ENCODE measurements at regions not wholly inside any gene's neighbourhood (a gene's known extent, or its start where the extent isn't known, plus 50 kb on each side); places are given as distances from the start of the nearest gene placed in this dataset.
A peak's percentile ranks its signal among the peaks of the same experiment; 100 is the strongest.

DNA sequence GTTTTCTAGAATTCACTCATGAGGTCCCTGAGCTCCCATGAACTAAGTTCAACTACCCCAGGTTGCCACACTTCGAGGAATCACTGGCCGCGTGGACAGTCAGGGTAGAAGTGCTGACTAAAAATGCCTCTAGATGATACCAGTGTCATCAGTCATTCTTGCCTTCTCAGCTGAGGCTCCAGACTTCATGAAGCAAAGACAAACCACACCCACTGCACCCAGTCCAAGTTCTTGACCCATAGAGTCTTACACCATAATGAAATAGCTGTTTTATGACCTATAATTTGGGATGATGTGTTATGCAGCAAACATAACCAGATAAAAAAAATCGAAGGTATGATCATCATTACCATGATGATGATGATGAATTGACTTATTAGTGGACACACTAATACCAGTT is 632.9 kb upstream of the TLE4 start:
- Histone ChIP-seq H3K9me3 (ENCODE audit: low read depth) (no peaks in the 10 kb centered on the region), H3K4me1 (ENCODE audit: low read depth) (peaks cover 6% of the 10 kb centered on the region), H3K27me3 (no peaks in the 10 kb centered on the region), H3K27ac (no peak overlapping the region), H3K36me3 (no peaks in the 10 kb centered on the region), H3K4me3 (no peak overlapping the region)
- no peak for TF ChIP-seq CTCF (IDR thresholded peaks at IDR 0.05; ENCODE audit: low read depth, low read length)
- DNase-seq (ENCODE audit: low read depth in 1 of 2, low spot score in 1 of 2), result no peak

DNA sequence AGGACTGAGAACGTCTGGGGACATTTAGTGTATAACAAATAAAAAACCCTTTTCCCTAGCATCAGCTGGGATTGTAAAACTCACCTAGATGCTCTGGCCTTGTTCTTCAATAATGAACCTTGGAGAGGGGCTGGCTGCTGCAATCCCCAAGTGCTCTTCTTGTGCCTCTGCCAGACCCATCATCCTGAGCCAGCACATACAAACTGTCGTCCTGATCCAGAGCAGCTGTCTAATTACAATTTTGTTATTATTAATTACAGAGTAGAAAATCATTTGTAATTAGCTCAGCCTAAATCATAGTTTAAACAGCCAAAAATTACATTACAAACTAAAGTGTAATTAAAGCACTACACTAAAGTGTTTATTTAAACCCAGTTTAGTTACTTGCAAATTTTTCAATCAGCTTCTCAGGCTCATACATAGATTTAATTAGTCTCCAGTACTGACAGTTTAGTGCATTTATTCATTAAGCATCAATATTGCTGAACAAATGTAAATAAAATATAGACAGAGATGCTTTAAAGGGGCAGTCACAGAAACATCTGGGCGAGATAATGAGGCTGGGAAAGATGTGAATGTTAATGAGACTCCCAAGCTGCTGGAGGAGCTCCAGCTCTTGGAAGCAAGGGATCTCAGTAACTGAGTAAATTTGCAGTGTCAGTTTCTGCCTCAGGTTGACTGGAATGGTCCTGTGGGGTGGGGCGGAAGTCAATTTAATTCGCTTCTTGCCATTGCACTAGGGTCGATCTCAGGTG is 632.3 kb upstream of the TLE4 start:
- Histone ChIP-seq H3K27ac (no peak overlapping the region), H3K4me3 (no peak overlapping the region), H3K4me1 (ENCODE audit: low read depth) (peaks cover 6% of the 10 kb centered on the region), H3K9me3 (ENCODE audit: low read depth) (no peaks in the 10 kb centered on the region), H3K36me3 (no peaks in the 10 kb centered on the region), H3K27me3 (no peaks in the 10 kb centered on the region)
- TF ChIP-seq CTCF (IDR thresholded peaks at IDR 0.05; ENCODE audit: low read depth, low read length), result no peak
- no peak for DNase-seq (ENCODE audit: low read depth in 1 of 2, low spot score in 1 of 2)

DNA sequence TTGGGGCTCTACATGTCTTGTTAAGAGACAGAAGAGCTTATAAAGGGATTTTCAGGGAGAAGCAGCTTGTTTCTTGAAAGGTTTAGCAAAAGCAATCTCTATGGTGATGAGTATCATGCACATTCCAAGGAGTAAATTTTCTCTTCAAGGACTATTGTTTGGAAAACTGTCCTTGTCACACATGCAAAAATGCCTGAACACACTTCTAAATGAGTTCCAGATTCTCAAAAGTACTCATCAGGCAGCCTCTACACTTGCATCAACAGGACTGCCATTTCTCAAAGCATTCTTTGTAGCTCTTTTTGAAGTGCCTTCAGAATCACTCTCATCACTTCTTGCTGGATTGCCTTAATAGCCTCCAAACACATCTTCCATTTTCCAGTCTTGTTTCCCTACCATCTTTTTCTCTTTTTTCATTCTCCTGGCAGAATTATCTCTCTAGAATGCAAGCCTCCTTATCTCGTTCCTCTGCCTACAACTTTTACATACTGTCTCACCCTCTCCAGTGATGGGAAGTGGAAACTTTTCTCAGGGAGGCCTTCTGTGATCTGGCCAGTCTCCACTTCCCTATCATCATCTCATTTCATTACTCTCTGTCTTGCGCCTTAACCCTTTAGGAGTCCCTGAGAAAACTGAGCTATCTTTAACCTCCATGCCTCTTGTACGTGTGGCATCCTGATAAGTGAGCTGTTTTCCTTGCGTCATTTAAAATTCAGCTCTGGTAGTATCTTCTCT is 631.5 kb upstream of the TLE4 start:
- peaks cover 6% of the 10 kb centered on the region for H3K4me1 ChIP-seq (ENCODE audit: low read depth)
- no peak overlapping the region for H3K4me3 ChIP-seq
- no peaks in the 10 kb centered on the region for H3K9me3 ChIP-seq (ENCODE audit: low read depth)
- peak in 1 of 2 donors; percentile 22 for DNase-seq (ENCODE audit: low read depth in 1 of 2, low spot score in 1 of 2)
- no peak for TF ChIP-seq CTCF (IDR thresholded peaks at IDR 0.05; ENCODE audit: low read depth, low read length)
- H3K27me3 ChIP-seq, result no peaks in the 10 kb centered on the region
- H3K27ac ChIP-seq, result no peak overlapping the region
- H3K36me3 ChIP-seq, result no peaks in the 10 kb centered on the region

- Histone ChIP-seq H3K27me3 (no peaks in the 10 kb centered on the region), H3K36me3 (no peaks in the 10 kb centered on the region), H3K4me3 (no peak overlapping the region), H3K9me3 (ENCODE audit: low read depth) (no peaks in the 10 kb centered on the region), H3K27ac (no peak overlapping the region), H3K4me1 (ENCODE audit: low read depth) (no peaks in the 10 kb centered on the region)
- DNase-seq (ENCODE audit: low read depth in 1 of 2, low spot score in 1 of 2), result peak in 1 of 2 donors; percentile 25
- TF ChIP-seq CTCF (IDR thresholded peaks at IDR 0.05; ENCODE audit: low read depth, low read length), result no peak
These were observed 617.5 kb upstream of the TLE4 start for GRCh38 chr9:78954286-78954685.

GRCh38 chr9:78958892-78959291 is 612.9 kb upstream of the TLE4 start:
- no peak overlapping the region for H3K4me3 ChIP-seq
- DNase-seq (ENCODE audit: low read depth in 1 of 2, low spot score in 1 of 2), result no peak

More at GRCh38 chr9:78958892-78959291, 612.9 kb upstream of the TLE4 start:
- TF ChIP-seq CTCF (IDR thresholded peaks at IDR 0.05; ENCODE audit: low read depth, low read length), result no peak
- Histone ChIP-seq H3K4me1 (ENCODE audit: low read depth) (no peaks in the 10 kb centered on the region), H3K27me3 (no peaks in the 10 kb centered on the region), H3K36me3 (no peaks in the 10 kb centered on the region), H3K27ac (no peak overlapping the region), H3K9me3 (ENCODE audit: low read depth) (no peaks in the 10 kb centered on the region)
